Vagina (tissue), 2 donors: ENCODE measurements at regions not wholly inside any gene's neighbourhood (a gene's known extent, or its start where the extent isn't known, plus 50 kb on each side); places are given as distances from the start of the nearest gene placed in this dataset.

Source experiments
- POLR2A ChIP-seq, 2 donors: fragments of 450-650 bp; IDR thresholded peaks; one replicate each; pipeline ENCODE4 v1.6.1; 2017; ENCODE audit warnings: antibody characterized with exemption in 2 of 2, mild to moderate bottlenecking in 2 of 2, moderate library complexity in 2 of 2
- POLR2AphosphoS5 ChIP-seq, 2 donors: sonication (generic); formaldehyde crosslinking; IDR thresholded peaks; one replicate each; pipeline ENCODE4 v1.9.0; 2017; ENCODE audit warnings: antibody characterized with exemption in 2 of 2, mild to moderate bottlenecking in 2 of 2, low read depth in 1 of 2; ENCODE audit not compliant: insufficient read depth in 1 of 2
- TF ChIP-seq, protein P1 (sequence below), 3 experiments: fragments of 450-650 bp in 2 of 3; fragments of 200-600 bp in 1 of 3; sonication (generic) in 1 of 3; IDR thresholded peaks; one replicate each; pipeline ENCODE4 v1.5.1; 2017 to 2019; ENCODE audit warnings: antibody characterized with exemption in 3 of 3, mild to moderate bottlenecking in 2 of 3, moderate library complexity in 2 of 3

- TF ChIP-seq POLR2A (IDR thresholded peaks at IDR 0.05), result no peak
- TF ChIP-seq, protein P1, sequence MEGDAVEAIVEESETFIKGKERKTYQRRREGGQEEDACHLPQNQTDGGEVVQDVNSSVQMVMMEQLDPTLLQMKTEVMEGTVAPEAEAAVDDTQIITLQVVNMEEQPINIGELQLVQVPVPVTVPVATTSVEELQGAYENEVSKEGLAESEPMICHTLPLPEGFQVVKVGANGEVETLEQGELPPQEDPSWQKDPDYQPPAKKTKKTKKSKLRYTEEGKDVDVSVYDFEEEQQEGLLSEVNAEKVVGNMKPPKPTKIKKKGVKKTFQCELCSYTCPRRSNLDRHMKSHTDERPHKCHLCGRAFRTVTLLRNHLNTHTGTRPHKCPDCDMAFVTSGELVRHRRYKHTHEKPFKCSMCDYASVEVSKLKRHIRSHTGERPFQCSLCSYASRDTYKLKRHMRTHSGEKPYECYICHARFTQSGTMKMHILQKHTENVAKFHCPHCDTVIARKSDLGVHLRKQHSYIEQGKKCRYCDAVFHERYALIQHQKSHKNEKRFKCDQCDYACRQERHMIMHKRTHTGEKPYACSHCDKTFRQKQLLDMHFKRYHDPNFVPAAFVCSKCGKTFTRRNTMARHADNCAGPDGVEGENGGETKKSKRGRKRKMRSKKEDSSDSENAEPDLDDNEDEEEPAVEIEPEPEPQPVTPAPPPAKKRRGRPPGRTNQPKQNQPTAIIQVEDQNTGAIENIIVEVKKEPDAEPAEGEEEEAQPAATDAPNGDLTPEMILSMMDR (IDR thresholded peaks at IDR 0.05), result no peak
- no peak for TF ChIP-seq POLR2AphosphoS5 (IDR thresholded peaks at IDR 0.05; ENCODE audit: insufficient read depth in 1 of 2, low read depth in 1 of 2)
Observed at GRCh38 chr3:178155521-178155920, 380.7 kb upstream of the KCNMB2 start.
